KG1 (cell line): ENCODE measurements at regions not wholly inside any gene's neighbourhood (a gene's known extent, or its start where the extent isn't known, plus 50 kb on each side); places are given as distances from the start of the nearest gene placed in this dataset.
"Not testable (repeated sequence)": the region's sequence is repeated elsewhere in the genome, so short reads cannot be mapped to it uniquely, and the experiment has no call there.

ENCODE experiments used
- DNase-seq: peaks from one replicate; lab custom pipeline; 2025; lab: John Stamatoyannopoulos, UW

GRCh38 chr12:25794571-25794970 is 163.9 kb upstream of the RASSF8 start:
- no peak for DNase-seq

- DNase-seq, result no peak
Measured at GRCh38 chr12:25796523-25797000, 161.9 kb upstream of the RASSF8 start.

- DNase-seq, result no peak
Measured at GRCh38 chr12:25797386-25797785, 161.1 kb upstream of the RASSF8 start.

GRCh38 chr12:25797949-25798348 is 160.5 kb upstream of the RASSF8 start:
- no peak for DNase-seq

GRCh38 chr12:25800101-25800500 is 158.4 kb upstream of the RASSF8 start:
- DNase-seq, result peak; percentile 41

- no peak for DNase-seq
Measured at GRCh38 chr12:25801734-25802133, 156.7 kb upstream of the RASSF8 start.

- DNase-seq, result no peak
Measured at GRCh38 chr12:25802143-25802542, 156.3 kb upstream of the RASSF8 start.

GRCh38 chr12:25803029-25803664 is 155.3 kb upstream of the RASSF8 start:
- not testable (repeated sequence) for DNase-seq

- not testable (repeated sequence) for DNase-seq
Measured at GRCh38 chr12:25804286-25804685, 154.2 kb upstream of the RASSF8 start.

GRCh38 chr12:25806271-25806670 is 152.2 kb upstream of the RASSF8 start:
- no peak for DNase-seq

- no peak for DNase-seq
Measured at GRCh38 chr12:25808604-25809003, 149.9 kb upstream of the RASSF8 start.

GRCh38 chr12:25810683-25811082 is 147.8 kb upstream of the RASSF8 start:
- DNase-seq, result no peak

GRCh38 chr12:25811656-25812126 is 146.8 kb upstream of the RASSF8 start:
- no peak for DNase-seq

- DNase-seq, result no peak
Measured at GRCh38 chr12:25812295-25812694, 146.2 kb upstream of the RASSF8 start.

GRCh38 chr12:25813843-25814242 is 144.6 kb upstream of the RASSF8 start:
- DNase-seq, result no peak

- DNase-seq, result no peak
Measured at GRCh38 chr12:25816637-25817036, 141.8 kb upstream of the RASSF8 start.

- no peak for DNase-seq
Measured at GRCh38 chr12:25817166-25817565, 141.3 kb upstream of the RASSF8 start.

- no peak for DNase-seq
Measured at GRCh38 chr12:25818596-25819390, 139.7 kb upstream of the RASSF8 start.

GRCh38 chr12:25819691-25820090 is 138.8 kb upstream of the RASSF8 start:
- no peak for DNase-seq

- DNase-seq, result no peak
Measured at GRCh38 chr12:25822281-25822680, 136.2 kb upstream of the RASSF8 start.

GRCh38 chr12:25824734-25825133 is 133.7 kb upstream of the RASSF8 start:
- no peak for DNase-seq

- no peak for DNase-seq
Measured at GRCh38 chr12:25825446-25825845, 133.0 kb upstream of the RASSF8 start.

GRCh38 chr12:25827141-25827540 is 131.3 kb upstream of the RASSF8 start:
- no peak for DNase-seq
